GM18511 (cell line): ENCODE measurements at regions not wholly inside any gene's neighbourhood (a gene's known extent, or its start where the extent isn't known, plus 50 kb on each side); places are given as distances from the start of the nearest gene placed in this dataset.

Source experiments
- ATAC-seq: cut with Tn5 transposase; IDR thresholded peaks from one replicate; pipeline ENCODE4 v1.9.1; 2021; ENCODE audit warnings: mild to moderate bottlenecking, moderate library complexity; ENCODE audit not compliant: unreplicated experiment

DNA sequence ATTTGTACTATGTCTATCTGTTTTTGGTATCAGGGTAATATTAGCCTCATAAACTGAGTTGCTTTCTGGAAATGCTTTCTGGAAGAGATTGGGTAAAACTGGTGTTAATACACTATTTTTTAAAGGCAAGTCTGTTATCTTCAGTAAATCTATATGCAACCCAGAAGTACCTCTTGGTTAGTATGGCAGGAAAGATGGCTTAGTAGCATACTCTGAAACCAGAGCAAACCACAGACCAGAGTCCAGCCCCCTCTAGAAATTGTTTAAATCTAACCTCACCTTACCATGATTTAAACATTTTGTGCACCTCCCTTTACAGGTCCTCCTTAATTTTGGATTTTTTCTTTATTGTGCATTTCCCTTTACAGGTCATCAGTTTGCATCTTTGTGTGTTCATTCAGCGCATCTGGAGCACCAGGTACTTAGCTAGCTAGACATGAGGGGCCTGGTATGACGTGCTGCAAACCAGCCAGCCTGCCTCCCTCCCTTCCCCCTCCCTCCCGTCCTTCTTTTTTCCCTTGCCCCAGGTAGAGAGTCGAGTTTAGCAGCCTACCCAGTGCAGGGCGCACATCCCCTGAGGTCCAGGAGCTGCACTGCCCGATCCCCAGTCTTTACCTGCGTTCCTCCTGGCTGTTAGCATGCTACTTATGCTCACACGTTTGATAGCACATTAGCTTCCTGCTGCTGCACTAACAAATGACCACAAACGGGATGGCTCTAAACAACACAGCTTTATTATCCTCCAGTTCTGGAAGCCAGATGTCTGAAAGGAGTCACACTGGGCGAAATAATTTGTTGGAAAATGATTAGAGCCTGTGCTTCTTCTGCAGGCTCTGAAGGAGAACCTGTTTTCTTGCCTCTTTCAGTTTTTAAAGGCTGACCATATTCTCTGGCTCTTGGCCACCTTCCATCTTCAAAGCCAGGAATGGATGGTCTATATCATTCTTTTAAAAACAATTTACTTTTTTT lies 299.9 kb upstream of the HABP2 start:
- no peak for ATAC-seq

DNA sequence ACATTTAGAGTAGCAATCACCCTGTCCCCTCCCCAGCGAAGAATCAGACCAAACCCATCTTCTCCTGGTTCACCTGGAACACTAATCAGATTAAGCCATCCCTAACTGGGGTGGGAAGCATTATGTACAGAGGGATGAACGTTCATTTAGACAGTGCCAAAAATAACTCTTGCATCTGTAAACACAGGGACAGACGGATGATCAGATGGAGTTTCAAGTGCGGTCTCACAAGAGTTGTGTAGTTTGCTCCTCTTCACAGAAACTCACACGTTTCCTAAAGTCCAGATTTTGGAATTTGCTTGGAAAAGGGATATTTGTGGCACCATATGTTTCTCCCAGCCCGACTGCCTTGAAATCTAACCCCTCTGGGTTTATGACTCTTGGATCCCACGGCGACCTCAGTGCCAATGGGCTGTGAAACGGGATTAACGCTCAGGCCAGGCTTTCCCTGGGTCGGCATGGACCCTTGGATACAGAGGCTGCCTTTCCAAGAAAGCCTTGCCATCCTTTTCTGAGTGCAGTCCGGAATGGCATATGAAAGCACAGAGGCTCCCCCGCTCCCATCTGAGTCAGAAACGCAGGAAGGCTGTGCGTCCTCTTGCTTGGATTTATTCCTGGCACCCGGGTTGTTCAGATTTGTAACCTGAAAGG lies 293.2 kb upstream of the HABP2 start:
- ATAC-seq: no peak

DNA sequence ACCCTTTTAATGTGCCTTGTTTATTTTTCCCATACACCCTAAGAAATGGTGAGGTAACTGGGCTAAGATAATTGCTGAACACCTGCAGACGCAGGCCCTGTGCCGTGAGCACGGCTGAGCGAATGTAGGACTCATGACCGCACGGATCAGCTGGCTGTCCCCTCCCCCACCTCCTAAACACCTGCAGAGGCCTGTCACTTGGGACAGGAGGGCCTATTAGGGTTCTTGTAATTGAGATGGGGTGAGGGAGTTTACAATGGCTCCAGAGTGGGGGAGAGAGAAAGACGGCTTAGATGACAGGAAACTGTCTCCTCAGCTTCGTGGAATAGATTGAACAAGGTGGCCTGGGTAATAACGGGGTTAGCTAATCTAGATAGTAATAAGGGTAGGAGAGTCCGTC lies 291.7 kb upstream of the HABP2 start:
- ATAC-seq: no peak

DNA sequence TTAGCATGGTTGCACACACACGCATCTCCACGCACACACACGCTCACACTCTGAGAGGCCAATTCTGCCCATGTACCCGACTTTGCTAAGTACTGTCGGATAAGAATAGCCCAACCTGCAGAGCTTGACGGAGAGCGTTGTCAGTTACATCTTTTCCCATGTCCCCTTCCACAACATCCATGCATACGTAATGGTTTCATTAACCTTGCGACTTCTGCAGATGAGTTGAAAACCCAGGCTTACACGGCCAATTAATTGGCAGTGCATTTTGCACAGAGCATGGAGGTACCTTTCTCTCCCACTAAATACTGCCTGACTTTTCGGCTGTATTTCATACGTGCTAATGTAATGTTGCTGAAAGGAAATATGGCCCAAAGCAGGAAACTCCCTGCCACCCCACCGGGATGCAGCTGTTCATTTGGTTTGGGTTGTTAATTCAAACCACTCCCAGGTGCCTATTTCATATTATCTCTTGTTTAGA lies 291.2 kb upstream of the HABP2 start:
- no peak for ATAC-seq

DNA sequence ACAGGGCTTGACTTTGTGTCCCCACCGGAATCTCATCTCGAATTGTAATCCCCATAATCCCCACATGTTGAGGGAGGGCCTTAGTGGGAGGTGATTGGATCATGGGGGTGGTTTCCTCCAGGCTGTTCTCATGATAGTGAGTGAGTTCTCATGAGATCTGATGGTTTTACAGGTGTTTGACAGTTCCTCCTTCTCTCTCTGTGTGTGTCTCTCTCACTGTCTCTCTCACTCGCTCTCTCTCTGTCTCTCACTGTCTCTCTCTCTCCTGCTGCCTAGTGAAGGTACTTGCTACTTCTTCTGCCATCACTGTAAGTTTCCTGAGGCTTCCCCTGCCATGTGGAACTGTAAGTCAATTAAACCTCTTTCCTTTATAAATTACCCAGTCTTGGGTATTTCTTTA lies 289.8 kb upstream of the HABP2 start:
- no peak for ATAC-seq

DNA sequence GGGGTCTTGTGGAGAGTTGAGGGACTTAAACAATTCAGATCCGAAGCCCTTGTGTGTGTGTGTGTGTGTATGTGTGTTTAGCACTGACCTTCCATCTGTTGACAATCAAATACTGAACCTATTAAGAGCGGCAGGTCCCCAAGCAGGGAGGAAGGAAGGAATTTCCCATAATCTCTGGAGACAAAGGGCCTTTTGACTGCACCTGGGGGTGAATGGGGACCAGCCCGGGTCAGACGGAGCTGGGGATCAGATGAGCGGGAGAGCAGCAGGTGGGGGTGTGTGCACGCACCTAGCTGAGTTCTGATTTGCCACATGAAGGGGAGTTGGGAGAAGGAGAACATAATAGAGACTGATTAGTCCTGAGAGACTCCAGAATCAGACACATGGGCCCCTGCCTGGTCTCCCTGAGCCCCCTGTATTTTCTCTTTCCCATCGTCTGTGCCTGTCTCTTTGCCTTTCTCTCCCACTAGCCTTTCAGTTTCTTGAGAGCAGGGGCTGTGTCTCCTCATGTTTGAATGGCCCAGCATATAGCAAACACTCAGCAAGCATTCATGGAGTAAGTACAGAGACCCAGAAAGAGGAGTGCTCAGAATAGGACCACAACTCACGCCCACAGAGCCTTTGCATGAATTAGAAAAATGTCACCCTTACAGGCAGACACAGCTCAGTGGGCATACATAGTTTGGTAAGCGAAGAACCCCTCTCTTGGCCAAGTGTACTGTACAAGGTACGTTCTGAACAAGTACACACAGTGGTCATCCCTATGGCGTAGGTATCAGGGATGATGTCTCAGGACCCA lies 288.3 kb upstream of the HABP2 start:
- no peak for ATAC-seq

DNA sequence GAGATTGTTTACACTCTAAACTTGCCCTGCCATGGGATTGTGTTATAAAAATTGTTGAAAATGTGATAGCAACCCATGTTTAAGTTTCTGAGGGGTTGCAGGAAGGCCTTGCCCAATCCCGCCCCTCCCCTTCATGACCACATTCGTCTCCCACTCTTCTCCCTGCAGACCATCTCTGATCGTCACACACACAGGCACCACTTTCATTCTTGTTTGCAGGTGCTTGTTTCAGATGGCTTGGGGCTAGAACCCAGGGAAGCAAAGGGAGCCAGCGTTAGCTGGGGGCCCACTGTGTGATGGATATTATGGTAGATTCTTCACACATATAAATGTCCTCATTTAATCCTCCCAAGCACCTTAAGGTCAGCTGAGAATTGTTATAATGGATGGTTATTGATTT lies 286.7 kb upstream of the HABP2 start:
- no peak for ATAC-seq

DNA sequence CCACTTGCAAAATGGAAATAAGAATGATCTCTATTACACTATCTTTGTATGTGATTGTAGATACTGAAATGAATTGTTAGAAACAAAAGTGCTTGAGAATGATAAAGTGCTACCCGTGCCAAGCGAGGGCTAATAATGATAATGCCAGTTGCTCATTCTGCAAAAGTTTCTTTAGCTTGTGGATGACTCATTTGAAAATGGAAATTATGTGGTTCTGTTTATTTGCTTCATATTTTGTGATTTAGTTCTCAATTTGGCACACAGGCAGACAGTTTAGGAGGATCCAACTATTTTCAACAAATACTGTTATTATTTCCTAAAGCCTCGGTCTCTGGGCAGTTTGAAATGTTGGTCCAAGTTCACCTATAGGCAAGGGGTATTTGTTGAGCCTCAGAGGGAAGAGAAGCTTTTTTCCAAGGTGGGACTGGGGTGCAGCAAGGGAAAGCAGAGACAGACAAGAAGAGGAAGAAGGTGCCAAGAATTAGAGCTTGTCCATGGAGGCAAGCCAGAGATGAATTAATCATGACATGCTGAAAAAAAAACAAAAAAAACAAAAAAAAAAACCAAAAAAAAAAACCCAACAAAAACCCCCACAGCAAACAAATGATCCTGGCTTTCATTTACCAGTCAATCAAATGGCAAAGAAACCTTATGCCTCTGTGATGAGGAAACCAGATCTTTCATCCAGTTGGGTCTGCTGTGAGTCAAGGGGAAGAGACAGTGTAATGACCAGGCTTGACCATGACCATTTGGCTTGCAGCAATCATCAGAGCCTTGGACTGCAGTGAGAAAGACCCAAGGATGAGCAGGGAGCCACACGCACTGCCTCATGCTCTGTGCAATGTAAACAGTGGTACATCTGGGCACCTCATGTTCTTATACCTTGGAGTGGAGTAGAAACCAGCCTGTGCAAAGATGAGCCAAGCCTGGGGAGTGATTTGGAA lies 285.0 kb upstream of the HABP2 start:
- no peak for ATAC-seq

DNA sequence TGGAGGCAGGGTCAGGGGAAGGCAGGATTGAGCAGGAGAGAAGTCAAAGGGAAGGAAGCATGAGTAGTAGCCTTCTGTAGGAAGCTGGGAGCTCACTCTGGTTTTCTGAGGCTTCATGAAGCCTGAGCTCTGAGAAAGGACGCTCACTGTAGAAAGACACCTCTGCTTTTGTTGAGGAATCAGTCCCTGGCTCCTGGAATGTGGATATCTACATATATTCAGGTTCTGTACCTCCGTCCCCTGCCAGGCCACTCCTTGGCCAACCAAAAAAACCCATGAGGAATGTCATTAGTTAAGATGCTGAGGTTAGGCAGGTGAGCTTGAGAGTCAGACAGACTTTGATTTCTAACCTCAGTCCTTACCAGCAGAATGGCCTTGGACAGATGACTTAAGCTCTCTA lies 283.5 kb upstream of the HABP2 start:
- no peak for ATAC-seq

DNA sequence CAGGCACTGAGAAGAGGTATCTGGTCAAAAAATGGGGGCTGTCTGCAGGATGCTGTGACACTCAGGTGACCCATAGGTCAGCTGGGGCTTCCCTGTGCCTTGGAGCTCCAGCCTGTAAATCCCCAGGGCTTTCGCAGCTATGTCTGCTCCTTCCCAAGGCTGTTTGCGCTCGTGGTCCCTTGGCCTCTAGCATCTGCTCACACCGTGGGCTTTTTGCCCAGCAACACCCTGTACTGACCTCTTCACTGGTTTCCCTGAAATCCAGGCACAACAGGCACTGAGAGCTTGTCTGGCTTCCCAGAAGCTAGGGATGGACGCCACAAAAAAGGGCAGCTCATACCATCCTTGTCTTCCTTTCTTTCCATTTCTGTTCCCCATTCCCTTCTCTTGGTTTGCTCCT lies 280.3 kb upstream of the HABP2 start:
- no peak for ATAC-seq

DNA sequence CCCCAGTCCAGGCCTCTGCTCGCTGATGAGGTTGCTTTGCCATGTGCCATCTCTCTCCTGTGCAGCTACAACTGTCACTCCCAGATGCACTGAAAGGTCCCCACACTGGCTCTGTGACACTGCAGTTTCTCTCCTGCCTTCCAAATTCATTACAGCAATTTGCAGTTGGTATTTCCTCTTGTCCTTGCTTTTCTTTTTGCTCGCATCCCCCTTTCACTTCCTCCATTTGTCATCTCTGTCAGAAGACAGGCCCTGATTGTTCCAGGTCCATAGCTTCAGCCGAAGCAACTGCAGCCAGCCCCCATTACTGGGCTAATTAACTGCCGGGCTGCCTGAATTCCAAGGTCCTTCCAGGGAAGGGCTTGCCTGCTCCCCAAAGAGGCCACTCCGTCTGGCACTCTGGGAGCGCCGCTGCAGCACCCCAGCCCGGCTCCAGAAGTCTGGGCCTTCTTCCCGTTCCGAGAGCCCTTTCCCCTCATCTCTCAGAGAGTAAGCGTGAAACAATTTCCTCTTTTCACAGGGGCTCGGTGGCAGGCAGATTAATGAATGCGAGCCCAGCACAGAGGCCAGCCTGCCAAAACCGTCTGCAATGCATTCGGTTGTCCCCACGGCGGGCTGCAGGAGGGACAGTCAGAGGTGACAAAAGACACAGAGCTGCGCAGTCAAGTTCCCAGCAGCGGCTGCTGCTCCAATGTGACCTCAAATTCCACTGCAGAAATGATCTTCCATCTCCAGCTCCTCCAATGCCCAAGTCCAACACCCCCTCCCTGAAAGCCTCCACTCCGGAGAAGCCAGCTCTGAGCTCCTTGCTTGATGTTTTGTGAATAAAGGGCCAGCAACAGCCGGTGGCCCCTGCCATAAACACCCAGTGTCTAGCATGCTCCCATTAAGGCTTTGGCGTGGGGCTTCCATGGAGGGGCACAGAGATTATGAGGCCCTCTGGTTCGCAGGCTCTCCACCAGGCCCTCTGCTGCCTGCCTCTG lies 279.4 kb upstream of the HABP2 start:
- ATAC-seq: no peak

DNA sequence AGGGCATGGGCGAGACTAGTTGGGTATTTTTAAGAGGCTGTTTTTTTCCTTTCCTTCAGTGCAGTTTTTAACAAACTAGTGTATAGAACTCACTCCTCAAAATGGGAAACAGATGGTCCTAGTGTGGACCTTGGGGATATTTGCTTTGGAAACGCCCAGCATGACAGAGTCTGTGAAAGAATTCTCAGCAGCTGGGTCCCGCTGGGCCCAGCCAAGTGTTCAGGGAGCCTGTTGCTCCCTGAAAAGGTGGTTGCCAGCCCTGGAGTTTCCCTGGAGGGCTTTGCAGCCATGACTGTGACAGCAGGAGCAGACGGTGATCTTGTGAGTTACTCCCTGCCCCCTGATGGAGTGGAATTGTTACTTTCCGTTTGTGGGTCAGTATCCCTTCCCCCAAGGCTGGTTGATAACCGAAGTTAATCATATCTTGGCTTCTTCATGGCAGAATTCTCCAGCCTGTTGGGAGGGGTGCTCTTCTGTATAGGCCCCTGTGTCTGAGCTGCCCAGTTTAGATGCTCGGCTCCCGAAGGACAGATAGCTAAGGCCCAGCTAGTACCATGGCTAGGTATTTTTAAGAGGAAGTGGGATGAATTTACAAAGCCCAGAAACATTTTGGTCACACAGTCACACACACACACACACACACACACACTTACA lies 278.6 kb upstream of the HABP2 start:
- no peak for ATAC-seq

DNA sequence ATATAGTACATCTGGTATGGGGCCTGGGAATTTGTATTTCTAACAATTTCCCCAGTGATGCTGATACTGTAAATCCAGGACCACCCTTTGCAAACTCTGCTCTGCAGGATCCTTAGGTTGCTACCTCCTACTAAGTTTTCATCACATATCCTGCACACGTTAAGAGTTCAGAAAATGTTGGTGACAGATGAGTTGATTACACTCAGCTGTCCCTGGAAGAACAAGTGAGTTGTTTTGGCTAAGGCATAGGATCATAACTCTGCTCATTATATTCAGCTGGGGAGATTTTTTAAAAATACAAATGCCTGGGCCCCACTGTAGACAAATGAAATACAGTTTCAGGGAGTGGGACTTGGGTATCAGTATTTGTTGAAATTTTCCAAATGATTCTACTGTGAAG lies 274.6 kb upstream of the HABP2 start:
- ATAC-seq: no peak

DNA sequence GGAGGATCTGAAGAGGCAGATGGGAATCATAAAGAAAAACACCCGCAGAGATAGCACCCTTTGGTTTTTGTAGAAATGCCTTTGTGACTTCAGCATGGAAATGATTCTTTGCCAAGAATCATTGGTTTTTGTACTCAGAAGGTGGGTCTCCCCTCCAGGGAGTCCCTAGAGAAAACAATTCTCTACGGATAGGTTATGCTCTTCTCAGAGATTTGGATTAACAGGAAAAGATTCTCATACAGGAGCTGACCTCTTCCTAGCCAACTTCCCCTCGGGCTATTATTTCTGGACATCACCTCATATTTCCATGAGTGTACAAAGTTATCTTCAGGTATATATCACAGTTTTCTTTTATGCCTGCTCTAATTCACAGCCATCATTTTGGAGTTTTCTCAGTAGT lies 274.2 kb upstream of the HABP2 start:
- no peak for ATAC-seq

DNA sequence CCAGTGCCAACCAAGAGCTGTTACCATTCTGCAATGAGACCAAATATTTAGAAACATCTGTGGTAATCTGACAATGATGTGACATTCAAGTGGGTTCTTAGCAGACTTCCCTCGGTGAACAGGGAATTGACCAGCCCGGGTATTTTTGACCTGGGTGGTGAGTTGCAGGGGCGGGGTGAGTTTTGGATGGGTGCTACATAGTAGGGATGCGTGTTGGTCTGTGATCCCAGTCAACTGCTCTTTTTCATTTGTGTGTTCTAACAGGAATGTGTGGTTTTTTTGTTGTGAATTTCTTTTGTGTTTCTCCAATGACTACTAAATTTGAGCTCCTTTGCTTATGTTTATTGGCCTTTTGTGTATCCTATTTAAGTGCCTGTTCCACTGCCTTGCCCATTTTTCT lies 273.6 kb upstream of the HABP2 start:
- no peak for ATAC-seq

DNA sequence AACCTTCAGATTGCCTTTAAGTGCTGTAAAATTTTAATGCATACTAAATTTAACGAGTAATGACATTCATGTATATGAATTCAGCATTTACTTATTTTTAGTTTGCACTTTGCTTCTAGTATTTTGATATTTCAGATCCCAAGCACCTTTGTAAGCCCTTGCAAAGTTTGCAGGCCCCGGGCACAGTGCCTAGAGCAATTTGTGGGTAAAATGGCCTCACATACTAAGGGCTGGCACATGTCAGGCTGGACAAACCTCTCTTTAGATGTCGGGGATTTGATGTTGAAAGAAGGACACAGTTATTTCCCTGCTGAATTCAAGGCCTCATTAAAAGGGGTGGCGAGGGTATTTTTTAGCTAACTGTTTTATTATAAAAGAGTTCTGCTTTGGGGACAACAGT lies 270.3 kb upstream of the HABP2 start:
- ATAC-seq: no peak

DNA sequence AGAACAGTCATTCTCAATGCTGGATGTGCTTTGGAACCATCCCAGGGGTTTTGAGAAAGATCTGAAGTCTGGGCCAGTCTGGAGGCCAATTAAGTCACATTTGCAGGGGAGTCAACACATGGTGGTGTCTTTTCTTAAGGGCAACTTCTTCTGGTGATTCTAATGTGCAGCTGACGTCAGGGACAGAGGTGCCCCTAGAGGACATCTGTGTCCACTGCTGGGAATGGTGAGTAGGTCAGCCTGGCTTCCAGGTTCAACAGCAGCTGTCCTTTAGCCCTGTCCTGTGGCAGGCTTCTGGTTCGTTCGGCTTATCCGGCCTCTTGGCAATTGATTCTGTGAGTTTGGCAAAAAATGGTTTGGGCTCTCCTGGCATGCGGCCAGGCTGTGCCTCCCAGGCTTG lies 269.7 kb upstream of the HABP2 start:
- ATAC-seq: no peak

DNA sequence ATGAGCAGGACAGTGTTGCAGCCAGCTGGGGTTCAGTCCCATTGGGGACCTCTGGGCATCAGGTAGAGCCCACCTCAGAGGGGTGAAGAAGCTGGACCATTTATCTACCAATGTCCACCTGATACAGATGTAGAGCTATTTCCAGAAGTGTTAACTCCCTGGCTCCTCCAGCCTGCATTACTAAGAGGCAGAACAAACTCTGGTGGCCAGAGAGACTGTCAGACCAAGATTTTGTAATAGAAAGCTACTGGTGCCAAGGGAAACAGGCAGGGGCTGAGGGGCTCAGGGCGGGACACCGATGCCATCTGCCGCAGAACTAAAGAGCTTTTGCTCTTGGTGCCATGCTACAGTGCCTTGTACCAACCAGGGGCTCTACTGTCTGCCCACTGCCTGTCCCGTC lies 268.2 kb upstream of the HABP2 start:
- no peak for ATAC-seq

DNA sequence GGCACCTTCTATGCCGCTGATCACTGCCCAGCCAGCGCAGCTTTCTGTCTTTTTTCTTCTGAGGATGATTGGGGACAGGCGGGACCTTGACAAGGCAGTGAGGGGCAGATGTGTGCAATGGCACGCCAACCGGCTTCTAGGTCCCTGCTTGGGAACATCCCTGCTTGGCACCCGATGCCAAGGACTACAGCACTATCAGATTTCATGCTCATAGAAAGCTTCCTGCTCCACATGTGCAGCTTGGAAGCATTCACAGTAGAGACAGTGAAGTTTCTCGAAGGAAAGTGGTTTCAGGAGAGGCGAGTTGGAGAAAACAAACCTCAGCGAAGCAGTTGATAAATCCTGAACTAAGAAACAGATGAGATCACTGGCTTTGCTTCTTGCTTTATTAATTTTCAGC lies 267.5 kb upstream of the HABP2 start:
- ATAC-seq: no peak
